Raji (cell line): ENCODE measurements at regions not wholly inside any gene's neighbourhood (a gene's known extent, or its start where the extent isn't known, plus 50 kb on each side); places are given as distances from the start of the nearest gene placed in this dataset.

ENCODE experiments used
- POLR2A ChIP-seq: IDR thresholded peaks from 2 replicates; pipeline ENCODE4 v1.6.1; 2011; ENCODE audit warnings: low read depth, low read length, control low read depth; ENCODE audit not compliant: insufficient read depth

DNA sequence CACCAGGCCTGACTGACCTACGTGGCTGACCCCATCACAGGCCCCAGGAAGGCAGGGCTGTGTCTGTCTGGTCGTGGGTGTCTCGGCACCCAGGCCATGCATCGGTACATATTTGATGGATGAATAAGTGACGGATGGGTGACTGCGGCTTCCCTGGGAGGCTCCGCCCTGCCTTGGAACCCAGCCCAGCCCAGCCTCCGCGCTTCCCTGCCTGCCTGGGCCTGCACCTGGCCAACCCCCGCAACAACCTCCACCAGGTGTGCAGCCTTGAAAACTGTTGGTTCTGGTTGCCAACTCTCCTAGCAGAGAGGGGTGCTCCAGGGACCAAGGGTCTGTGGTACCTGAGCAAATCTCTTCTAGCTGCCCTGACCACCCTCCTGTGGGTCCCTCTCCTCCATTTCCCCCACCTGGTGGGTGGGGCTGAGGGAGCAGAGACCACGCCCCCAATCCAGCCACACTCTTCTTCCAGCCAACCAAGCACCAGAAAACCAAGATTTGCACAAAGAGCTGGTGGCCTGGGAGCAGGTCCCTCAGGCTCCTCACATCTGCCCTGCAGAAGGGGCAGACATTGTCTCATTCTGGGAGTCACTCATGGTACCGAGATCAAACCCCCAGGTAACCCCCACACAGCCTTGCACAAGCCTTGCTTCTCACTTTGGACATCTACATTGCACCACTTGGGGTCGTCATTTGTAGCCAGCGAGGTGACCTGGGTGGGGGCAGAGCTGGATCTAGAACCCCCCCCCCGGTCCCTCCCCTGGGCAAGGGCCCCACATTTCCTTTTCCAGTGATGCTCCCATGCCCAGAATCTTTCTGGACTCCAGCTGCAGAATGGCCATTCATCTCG, 100.6 kb upstream of the IER5L start:
- TF ChIP-seq POLR2A: no peak

DNA sequence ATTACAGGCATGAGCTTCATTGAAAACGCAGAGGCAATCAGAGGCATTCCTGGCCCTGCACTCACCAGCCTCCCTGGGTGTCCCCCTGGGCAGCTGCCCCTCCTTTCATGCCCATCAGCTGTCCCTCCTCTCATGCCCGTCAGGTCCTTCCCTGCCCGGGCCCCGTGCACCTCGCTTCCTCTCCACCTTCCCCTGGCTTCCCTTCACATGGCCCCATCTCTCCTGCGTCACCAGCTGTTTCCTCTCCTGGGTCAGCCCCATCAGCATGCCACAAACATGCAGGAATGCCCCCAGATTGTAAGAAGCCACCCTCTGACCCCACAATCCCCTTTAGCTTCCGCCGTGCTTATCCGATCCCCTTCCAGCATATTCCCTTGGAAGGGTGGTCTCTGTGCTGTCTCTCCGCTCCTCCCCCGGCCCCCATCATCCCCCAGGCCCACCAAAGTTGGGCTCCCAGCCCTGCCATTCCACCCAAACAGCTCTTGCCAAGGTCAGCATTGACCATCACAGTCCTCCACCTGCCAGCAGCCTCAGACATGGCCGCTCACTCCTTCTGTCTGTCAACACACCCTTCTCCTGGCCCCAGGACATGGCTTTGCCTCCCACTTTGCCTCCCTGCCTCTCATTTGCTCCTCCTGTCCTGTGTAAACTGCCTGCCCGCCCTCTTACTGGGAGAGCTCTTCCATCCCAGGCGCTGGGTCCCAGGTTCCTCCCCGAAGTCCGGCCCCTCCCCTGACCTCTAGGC, 98.6 kb upstream of the IER5L start:
- TF ChIP-seq POLR2A: no peak

DNA sequence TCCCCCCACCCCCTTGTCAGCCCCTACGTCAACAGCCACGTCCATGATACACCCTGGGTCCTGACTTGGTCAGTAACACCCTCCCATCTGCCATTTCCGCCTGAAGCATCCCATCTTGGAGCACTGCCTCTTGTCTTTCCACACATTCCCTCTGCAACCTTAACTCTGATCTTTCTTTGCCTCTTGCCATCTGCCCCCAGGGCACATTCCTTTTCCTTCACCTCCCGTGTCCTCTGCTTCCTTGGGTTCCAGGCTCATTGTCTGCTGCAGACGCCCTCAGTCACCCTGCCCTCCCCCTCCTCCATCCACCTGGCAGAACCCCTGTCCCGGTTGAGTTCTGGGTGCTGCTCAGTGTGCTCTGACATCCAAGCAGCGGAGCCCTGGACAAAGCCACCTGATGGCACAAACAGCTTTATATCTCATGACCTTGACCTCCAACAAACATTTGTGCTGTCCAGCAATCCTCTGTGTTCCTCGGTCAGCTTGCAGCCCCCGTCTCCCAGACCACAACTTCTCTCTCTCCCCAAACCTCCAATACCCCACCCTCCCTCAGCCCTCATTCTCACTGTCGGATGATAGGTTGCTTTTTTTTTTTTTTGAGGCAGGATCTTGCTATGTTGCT, 97.7 kb upstream of the IER5L start:
- TF ChIP-seq POLR2A: no peak

DNA sequence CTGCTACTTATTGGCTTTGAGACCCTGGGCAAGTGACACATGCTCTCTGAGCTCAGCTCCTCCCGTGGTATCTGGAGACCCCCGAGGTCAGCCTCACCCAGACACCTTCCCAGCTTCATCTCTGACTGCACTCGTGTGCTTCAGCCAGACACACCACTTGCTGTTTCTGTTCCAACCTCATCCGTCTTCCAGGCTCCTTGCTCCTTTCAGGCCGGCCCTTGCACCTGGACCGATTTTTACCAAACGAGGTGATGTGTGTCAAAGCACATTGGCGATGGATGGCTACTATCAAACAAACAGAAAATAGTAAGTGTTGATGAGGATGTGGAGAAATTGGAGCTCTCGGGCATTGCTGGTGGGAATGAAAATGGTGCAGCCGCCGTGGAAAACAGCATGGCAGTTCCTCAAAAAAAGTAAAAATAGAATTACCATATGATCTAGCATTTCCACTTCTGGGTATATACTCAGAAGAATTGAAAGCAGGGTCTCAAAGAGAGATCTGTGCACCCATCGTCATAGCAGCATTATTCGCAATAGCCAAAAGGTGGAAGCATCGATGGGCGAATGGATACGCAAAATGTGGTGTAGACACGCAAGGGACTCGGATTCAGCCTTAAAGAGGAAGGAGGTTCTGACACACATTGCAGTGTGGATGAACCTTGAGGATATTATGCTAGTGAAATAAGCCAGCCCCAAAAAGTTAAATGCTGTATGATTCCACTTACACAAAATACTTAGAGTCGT, 96.1 kb upstream of the IER5L start:
- TF ChIP-seq POLR2A: no peak

DNA sequence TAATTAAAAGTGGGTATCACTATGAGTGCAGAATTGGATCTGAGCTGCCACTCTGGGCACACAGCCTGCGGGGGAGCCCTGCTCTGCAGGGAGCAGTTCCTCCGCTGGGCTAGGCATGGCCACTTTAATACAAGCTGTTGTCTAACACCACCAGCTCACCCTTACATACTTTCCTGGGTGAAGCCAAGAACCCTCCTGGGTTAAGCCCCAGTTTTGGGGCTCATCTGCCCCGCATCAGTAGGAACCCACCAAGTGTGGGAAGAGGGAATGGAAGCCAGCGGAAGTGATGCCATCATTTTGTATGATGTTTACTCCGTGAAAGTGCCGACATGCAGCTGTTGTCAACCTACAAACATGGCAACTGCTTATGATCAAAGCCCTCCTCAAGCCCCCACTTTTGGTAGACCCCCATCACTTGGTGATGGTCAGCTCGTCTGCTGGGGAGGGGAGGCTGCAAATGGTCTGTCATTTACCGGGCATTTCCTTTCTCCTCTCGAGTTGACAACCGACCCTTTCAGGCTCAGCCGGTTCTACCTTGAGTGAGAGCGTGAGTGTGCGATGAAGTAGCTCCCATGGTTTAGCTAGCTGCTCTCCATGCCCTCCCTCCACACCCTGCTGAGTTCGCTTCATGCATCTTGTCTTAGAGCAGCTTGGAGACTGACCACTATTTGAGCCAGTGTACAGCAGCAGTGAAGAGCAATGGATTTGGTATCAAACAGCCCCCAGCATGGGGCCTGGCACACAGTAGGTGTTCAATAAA, 95.3 kb upstream of the IER5L start:
- TF ChIP-seq POLR2A: no peak

DNA sequence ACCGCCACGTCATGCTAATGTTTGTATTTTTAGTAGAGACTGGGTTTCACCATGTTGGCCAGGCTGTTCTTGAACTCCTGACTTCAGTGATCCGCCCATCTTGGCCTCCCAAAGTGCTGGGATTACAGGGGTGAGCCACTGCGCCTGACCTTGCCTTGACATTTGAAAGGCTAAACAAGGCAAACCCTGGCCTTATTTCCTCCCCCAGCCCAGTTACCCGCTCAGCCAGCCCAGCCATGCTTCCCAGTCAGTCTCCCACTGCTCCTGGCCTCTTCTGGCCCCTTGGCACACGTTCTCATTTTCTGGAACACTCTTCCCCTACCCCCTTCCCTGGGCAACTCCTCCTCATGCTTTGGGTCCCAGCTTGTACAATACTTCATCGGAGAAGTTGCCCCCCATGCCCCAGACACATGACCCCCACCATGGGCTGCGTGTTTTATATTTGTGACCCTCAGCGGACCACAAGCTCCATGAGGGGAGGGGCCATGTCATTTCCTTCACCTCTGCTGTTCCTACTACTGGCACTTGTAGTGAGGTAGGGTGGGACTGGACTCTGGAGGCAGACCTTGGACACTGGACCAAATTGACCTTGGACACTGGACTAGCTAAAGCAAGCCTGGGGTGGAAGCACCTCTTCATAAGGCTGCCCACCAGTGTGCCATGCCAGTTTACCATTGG, 94.4 kb upstream of the IER5L start:
- TF ChIP-seq POLR2A: no peak

DNA sequence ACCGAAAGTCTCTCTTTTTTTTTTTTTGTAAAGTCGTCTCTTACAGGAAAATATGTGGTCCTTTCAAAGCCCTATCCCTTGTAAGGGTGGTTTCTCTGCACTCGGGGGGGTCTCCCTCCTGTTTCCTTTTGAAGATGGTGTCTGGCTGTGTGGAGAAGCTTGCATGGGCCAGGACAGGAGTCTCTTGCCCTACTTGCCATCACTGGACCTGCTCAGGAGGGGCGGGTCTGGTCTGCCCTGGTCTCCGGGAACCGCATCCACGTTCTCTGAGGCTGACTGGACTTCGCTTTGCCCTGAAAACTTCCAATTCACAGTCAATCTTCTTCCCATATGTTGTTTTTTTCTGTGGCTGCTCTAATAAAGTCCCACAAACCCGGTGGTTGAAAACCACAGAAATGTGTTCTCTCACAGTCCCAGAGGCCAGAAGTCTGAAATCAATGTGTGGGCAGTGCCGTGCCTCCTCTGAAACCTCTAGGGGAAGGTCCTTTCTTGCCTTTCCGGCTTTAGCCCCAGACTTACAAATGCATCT, 92.9 kb upstream of the IER5L start:
- TF ChIP-seq POLR2A: no peak

DNA sequence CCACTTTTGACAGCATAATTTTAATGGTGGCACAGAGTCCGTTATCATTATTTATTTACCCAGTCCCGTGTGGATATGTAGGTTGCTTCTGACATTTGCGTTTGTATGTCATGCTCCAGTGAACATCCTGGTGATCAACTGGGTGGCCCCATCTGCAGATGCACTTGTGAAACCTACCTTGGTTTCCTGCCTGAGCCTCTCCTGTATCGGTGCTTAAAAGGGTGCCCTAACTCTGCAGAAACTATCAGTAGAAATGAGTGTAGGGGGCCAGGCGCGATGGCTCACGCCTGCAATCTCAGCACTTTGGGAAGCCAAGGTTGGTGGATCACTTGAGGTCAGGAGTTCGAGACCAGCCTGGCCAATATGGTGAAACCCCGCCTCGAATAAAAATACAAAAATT, 92.1 kb upstream of the IER5L start:
- no peak for TF ChIP-seq POLR2A

DNA sequence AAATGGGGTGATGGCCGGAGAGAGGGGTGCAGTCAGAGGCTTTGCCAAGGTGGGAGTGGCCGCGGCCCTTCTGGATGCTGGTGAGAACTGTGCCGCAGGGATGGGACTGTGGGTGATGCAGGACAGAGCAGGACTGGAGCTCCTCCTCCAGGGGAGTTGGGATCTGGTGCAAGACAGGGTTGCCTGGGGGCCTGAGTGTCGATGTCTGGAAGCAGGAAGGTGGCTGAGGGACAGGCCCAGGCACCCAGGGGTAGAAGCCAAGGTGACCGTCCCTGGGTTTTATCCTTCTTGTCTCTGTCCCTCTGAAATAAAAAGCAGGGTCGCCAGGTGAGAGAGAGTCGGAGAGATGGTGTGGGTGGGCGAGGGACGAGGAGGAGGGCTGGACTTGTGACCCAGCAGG, 89.1 kb upstream of the IER5L start:
- TF ChIP-seq POLR2A: no peak

DNA sequence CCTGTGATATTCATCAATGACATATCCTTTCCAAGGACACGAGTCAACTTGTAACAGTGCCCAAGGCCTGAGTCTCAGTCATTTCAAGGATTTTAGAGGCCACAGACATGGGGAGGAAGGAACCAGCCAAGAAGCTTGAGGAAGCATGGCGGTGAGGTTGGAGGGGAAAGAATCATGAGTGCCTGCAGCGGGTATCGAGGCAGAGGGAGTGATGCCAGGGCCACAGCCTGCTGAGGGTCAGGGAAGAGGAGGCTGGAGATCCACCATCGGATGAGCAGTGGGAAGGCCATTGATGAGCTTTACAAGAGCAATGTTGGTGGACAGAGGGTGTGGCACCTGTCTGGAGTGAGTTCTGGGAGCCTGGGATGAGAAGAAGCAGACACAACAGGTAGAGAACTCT, 88.5 kb upstream of the IER5L start:
- no peak for TF ChIP-seq POLR2A

DNA sequence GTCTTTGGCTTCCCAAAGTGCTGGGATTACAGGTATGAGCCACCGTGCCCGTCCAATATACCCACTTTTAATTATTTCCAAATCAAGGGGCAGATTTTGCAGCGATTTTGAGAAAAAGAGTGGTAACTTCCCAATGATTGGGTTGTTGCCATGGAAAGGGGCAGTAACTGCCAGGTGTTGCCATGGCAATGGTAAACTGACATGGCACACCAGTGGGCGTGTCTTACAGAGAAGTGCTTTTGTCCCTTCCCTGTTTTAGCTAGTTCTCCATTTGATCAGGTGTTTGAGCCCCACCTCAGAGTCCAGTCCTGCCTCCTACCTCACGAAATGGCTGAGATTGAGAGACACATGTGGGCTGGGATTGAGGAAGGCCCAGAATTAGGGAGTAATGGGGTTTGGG, 86.3 kb upstream of the IER5L start:
- no peak for TF ChIP-seq POLR2A

DNA sequence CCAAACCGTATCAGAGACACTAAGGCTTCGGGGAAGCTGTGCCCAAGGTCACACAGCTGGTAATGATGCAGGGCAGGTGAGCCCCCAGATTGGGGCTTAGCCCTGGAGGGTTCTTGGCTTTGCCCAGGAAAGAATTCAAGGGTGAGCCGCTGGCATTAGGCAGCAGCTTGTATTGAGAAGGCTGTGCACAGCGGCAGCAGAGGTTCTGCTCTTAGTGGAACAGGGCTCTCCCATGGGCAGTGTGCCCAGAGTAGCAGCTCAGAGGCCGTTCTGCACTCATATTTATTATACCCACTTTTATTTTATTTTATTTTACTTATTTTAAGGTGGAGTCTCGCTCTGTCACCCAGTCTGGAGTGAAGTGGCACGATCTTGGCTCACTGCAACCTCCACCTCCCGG, 85.8 kb upstream of the IER5L start:
- no peak for TF ChIP-seq POLR2A

DNA sequence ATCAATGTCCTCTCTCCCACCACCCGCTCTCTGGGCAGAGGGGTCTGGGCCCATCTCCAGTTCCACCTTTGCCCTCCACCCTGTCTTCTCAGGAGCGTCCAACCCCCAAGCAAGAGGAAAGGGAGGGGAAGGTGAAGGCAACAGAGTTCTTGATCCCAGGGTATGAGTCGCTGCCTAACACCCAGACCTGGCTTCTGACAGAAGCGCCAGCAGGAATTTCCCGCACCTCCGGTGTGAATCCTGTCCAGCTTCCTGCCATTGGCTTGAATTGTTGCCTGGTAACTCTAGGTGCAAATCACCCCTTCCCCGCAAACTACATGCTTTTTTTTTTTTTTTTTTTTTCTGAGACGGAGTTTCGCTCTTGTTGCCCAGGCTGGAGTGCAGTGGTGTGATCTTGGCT, 84.2 kb upstream of the IER5L start:
- no peak for TF ChIP-seq POLR2A

DNA sequence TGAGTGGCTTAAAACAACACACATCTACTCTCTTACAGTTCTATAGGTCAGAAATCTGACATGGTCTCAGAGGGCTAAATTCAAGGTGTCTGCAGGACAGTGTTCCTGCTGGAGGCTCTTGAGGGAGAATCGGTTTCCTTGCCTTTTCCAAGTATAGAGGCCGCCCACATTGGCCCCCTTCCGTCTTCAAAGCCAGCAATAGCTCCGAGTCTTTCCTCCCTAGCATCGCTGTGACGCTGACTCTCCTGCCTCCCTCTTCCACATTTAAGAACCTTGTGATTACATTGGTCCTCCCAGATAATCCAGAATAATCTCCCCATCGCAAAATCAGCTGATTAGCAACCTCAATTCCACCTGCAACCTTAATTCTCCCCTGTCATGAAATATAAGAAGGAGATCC, 81.3 kb upstream of the IER5L start:
- TF ChIP-seq POLR2A: no peak

DNA sequence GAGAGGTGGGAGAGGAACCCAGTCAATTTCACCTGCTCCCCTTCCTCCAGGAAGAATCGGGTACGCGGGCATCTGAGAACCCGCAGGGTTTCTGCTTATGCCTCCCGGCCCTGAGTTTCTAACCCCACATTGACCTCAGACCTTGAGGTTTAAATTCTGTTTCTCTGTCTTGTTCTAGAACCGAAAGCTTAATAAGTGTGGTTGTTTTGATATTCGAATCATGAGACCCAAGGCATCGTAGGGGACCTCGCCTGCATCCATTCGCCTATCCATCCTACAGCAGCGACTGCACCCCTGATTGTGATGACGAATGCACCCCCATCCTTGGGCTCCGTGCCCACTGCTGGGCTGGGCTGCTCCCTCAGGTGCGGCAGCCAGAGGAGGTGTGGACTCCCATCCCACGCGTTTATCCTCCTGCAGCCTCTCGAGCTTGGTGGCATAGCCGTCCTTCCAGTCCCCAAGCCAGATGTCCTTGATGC, 80.8 kb upstream of the IER5L start:
- no peak for TF ChIP-seq POLR2A
